ENCODE measurements at regions not wholly inside any gene's neighbourhood (a gene's known extent, or its start where the extent isn't known, plus 50 kb on each side); places are given as distances from the start of the nearest gene placed in this dataset.

- no peak overlapping the region for H3K27ac ChIP-seq (ENCODE audit: low read length)
These were observed 57.0 kb downstream of the RASL11A start for GRCh38 chr13:27327633-27328032.

GRCh38 chr13:27329210-27329609, 58.6 kb downstream of the RASL11A start:
- Histone ChIP-seq H3K4me1 (ENCODE audit: control insufficient read depth, insufficient read depth, low read length) (no peaks in the 10 kb centered on the region), H3K9me3 (ENCODE audit: control insufficient read depth, insufficient read depth, low read length) (no peaks in the 10 kb centered on the region), H3K27ac (ENCODE audit: low read length) (no peak overlapping the region), H3K27me3 (ENCODE audit: control insufficient read depth, insufficient read depth, low read length) (no peaks in the 10 kb centered on the region), H3K36me3 (ENCODE audit: control insufficient read depth, insufficient read depth, low read length) (no peaks in the 10 kb centered on the region), H3K4me3 (ENCODE audit: low read length) (no peak overlapping the region)
- no peak for DNase-seq (ENCODE audit: low read depth, low spot score)
- WGBS (ENCODE audit: insufficient coverage, insufficient read length), result no CpG with 5 or more reads among the region's 5 CpGs

More at GRCh38 chr13:27327633-27328032, 57.0 kb downstream of the RASL11A start:
- H3K9me3 ChIP-seq (ENCODE audit: control insufficient read depth, insufficient read depth, low read length), result no peaks in the 10 kb centered on the region
- H3K27me3 ChIP-seq (ENCODE audit: control insufficient read depth, insufficient read depth, low read length), result no peaks in the 10 kb centered on the region
- no CpG with 5 or more reads among the region's 5 CpGs for WGBS (ENCODE audit: insufficient coverage, insufficient read length)
- H3K36me3 ChIP-seq (ENCODE audit: control insufficient read depth, insufficient read depth, low read length), result no peaks in the 10 kb centered on the region
- no peaks in the 10 kb centered on the region for H3K4me1 ChIP-seq (ENCODE audit: control insufficient read depth, insufficient read depth, low read length)
- DNase-seq (ENCODE audit: low read depth, low spot score), result no peak
- no peak overlapping the region for H3K4me3 ChIP-seq (ENCODE audit: low read length)

- no CpG with 5 or more reads among the region's 13 CpGs for WGBS (ENCODE audit: insufficient coverage, insufficient read length)
- peaks cover 1% of the 10 kb centered on the region; the same call in 1 of the 2 replicates for H3K4me1 ChIP-seq (ENCODE audit: control insufficient read depth, insufficient read depth, low read length)
- H3K9me3 ChIP-seq (ENCODE audit: control insufficient read depth, insufficient read depth, low read length), result no peaks in the 10 kb centered on the region
- H3K27ac ChIP-seq (ENCODE audit: low read length), result no peak overlapping the region
- no peaks in the 10 kb centered on the region for H3K36me3 ChIP-seq (ENCODE audit: control insufficient read depth, insufficient read depth, low read length)
- H3K27me3 ChIP-seq (ENCODE audit: control insufficient read depth, insufficient read depth, low read length), result no peaks in the 10 kb centered on the region
- DNase-seq (ENCODE audit: low read depth, low spot score), result no peak
- H3K4me3 ChIP-seq (ENCODE audit: low read length), result no peak overlapping the region
These were observed 64.3 kb downstream of the RASL11A start for GRCh38 chr13:27334774-27335435.

- Histone ChIP-seq H3K27ac (ENCODE audit: low read length) (no peak overlapping the region), H3K4me1 (ENCODE audit: control insufficient read depth, insufficient read depth, low read length) (peaks cover 1% of the 10 kb centered on the region; the same call in 1 of the 2 replicates), H3K27me3 (ENCODE audit: control insufficient read depth, insufficient read depth, low read length) (no peaks in the 10 kb centered on the region), H3K4me3 (ENCODE audit: low read length) (no peak overlapping the region), H3K36me3 (ENCODE audit: control insufficient read depth, insufficient read depth, low read length) (no peaks in the 10 kb centered on the region), H3K9me3 (ENCODE audit: control insufficient read depth, insufficient read depth, low read length) (no peaks in the 10 kb centered on the region)
- WGBS (ENCODE audit: insufficient coverage, insufficient read length), result no CpG with 5 or more reads among the region's 6 CpGs
- DNase-seq (ENCODE audit: low read depth, low spot score), result no peak
These were observed 65.5 kb downstream of the RASL11A start for GRCh38 chr13:27336014-27336673.

- Histone ChIP-seq H3K4me1 (ENCODE audit: control insufficient read depth, insufficient read depth, low read length) (peaks cover 1% of the 10 kb centered on the region; the same call in 1 of the 2 replicates), H3K27ac (ENCODE audit: low read length) (no peak overlapping the region), H3K9me3 (ENCODE audit: control insufficient read depth, insufficient read depth, low read length) (no peaks in the 10 kb centered on the region), H3K4me3 (ENCODE audit: low read length) (no peak overlapping the region), H3K36me3 (ENCODE audit: control insufficient read depth, insufficient read depth, low read length) (no peaks in the 10 kb centered on the region), H3K27me3 (ENCODE audit: control insufficient read depth, insufficient read depth, low read length) (no peaks in the 10 kb centered on the region)
- DNase-seq (ENCODE audit: low read depth, low spot score), result no peak
- WGBS (ENCODE audit: insufficient coverage, insufficient read length), result no CpG with 5 or more reads among the region's 1 CpG
These were observed 67.6 kb downstream of the RASL11A start for GRCh38 chr13:27338207-27338606.

- no CpG with 5 or more reads among the region's 8 CpGs for WGBS (ENCODE audit: insufficient coverage, insufficient read length)
- Histone ChIP-seq H3K4me3 (ENCODE audit: low read length) (no peak overlapping the region), H3K36me3 (ENCODE audit: control insufficient read depth, insufficient read depth, low read length) (no peaks in the 10 kb centered on the region), H3K27ac (ENCODE audit: low read length) (no peak overlapping the region), H3K4me1 (ENCODE audit: control insufficient read depth, insufficient read depth, low read length) (peaks cover 1% of the 10 kb centered on the region; the same call in 1 of the 2 replicates), H3K9me3 (ENCODE audit: control insufficient read depth, insufficient read depth, low read length) (no peaks in the 10 kb centered on the region), H3K27me3 (ENCODE audit: control insufficient read depth, insufficient read depth, low read length) (no peaks in the 10 kb centered on the region)
- no peak for DNase-seq (ENCODE audit: low read depth, low spot score)
These were observed 68.2 kb downstream of the RASL11A start for GRCh38 chr13:27338816-27339215.

GRCh38 chr13:27339299-27339698, 68.7 kb downstream of the RASL11A start:
- Histone ChIP-seq H3K9me3 (ENCODE audit: control insufficient read depth, insufficient read depth, low read length) (no peaks in the 10 kb centered on the region), H3K27ac (ENCODE audit: low read length) (no peak overlapping the region), H3K4me1 (ENCODE audit: control insufficient read depth, insufficient read depth, low read length) (peaks cover 1% of the 10 kb centered on the region; the same call in 1 of the 2 replicates), H3K4me3 (ENCODE audit: low read length) (no peak overlapping the region), H3K27me3 (ENCODE audit: control insufficient read depth, insufficient read depth, low read length) (no peaks in the 10 kb centered on the region), H3K36me3 (ENCODE audit: control insufficient read depth, insufficient read depth, low read length) (no peaks in the 10 kb centered on the region)
- DNase-seq (ENCODE audit: low read depth, low spot score), result no peak
- WGBS (ENCODE audit: insufficient coverage, insufficient read length), result no CpG with 5 or more reads among the region's 6 CpGs

- WGBS (ENCODE audit: insufficient coverage, insufficient read length), result no CpG with 5 or more reads among the region's 6 CpGs
- no peak for DNase-seq (ENCODE audit: low read depth, low spot score)
These were observed 71.0 kb downstream of the RASL11A start for GRCh38 chr13:27341616-27342015.

GRCh38 chr13:27347211-27347772, 76.7 kb downstream of the RASL11A start:
- no peak overlapping the region for H3K27ac ChIP-seq (ENCODE audit: low read length)
- H3K4me3 ChIP-seq (ENCODE audit: low read length), result no peak overlapping the region
- WGBS (ENCODE audit: insufficient coverage, insufficient read length), result no CpG with 5 or more reads among the region's 13 CpGs

More at GRCh38 chr13:27341616-27342015, 71.0 kb downstream of the RASL11A start:
- Histone ChIP-seq H3K4me3 (ENCODE audit: low read length) (no peak overlapping the region), H3K4me1 (ENCODE audit: control insufficient read depth, insufficient read depth, low read length) (peaks cover 1% of the 10 kb centered on the region; the same call in 1 of the 2 replicates), H3K9me3 (ENCODE audit: control insufficient read depth, insufficient read depth, low read length) (no peaks in the 10 kb centered on the region), H3K27me3 (ENCODE audit: control insufficient read depth, insufficient read depth, low read length) (no peaks in the 10 kb centered on the region), H3K27ac (ENCODE audit: low read length) (no peak overlapping the region), H3K36me3 (ENCODE audit: control insufficient read depth, insufficient read depth, low read length) (no peaks in the 10 kb centered on the region)

GRCh38 chr13:27348461-27348860, 76.0 kb upstream of the GTF3A start:
- no peak overlapping the region for H3K27ac ChIP-seq (ENCODE audit: low read length)
- H3K4me1 ChIP-seq (ENCODE audit: control insufficient read depth, insufficient read depth, low read length), result no peaks in the 10 kb centered on the region
- no peaks in the 10 kb centered on the region for H3K36me3 ChIP-seq (ENCODE audit: control insufficient read depth, insufficient read depth, low read length)
- DNase-seq (ENCODE audit: low read depth, low spot score), result no peak
- no peaks in the 10 kb centered on the region for H3K9me3 ChIP-seq (ENCODE audit: control insufficient read depth, insufficient read depth, low read length)
- WGBS (ENCODE audit: insufficient coverage, insufficient read length), result no CpG with 5 or more reads among the region's 6 CpGs
- no peak overlapping the region for H3K4me3 ChIP-seq (ENCODE audit: low read length)
- H3K27me3 ChIP-seq (ENCODE audit: control insufficient read depth, insufficient read depth, low read length), result no peaks in the 10 kb centered on the region

More at GRCh38 chr13:27347211-27347772, 76.7 kb downstream of the RASL11A start:
- H3K9me3 ChIP-seq (ENCODE audit: control insufficient read depth, insufficient read depth, low read length), result no peaks in the 10 kb centered on the region
- DNase-seq (ENCODE audit: low read depth, low spot score), result no peak
- no peaks in the 10 kb centered on the region for H3K4me1 ChIP-seq (ENCODE audit: control insufficient read depth, insufficient read depth, low read length)
- H3K27me3 ChIP-seq (ENCODE audit: control insufficient read depth, insufficient read depth, low read length), result no peaks in the 10 kb centered on the region
- H3K36me3 ChIP-seq (ENCODE audit: control insufficient read depth, insufficient read depth, low read length), result no peaks in the 10 kb centered on the region

All from iPS DF 6.9 (cell line).